Activated CD8-positive, alpha-beta memory T cell treated with anti-CD3 and anti-CD28 coated beads for 48 hours (primary cell): ENCODE measurements at regions not wholly inside any gene's neighbourhood (a gene's known extent, or its start where the extent isn't known, plus 50 kb on each side); places are given as distances from the start of the nearest gene placed in this dataset.

ENCODE experiments used
- DNase-seq, 3 experiments: peaks; one replicate each; pipeline ENCODE4 v3.0.0-alpha.2; 2020; ENCODE audit warnings: low read depth in 2 of 3, low spot score in 2 of 3

DNA sequence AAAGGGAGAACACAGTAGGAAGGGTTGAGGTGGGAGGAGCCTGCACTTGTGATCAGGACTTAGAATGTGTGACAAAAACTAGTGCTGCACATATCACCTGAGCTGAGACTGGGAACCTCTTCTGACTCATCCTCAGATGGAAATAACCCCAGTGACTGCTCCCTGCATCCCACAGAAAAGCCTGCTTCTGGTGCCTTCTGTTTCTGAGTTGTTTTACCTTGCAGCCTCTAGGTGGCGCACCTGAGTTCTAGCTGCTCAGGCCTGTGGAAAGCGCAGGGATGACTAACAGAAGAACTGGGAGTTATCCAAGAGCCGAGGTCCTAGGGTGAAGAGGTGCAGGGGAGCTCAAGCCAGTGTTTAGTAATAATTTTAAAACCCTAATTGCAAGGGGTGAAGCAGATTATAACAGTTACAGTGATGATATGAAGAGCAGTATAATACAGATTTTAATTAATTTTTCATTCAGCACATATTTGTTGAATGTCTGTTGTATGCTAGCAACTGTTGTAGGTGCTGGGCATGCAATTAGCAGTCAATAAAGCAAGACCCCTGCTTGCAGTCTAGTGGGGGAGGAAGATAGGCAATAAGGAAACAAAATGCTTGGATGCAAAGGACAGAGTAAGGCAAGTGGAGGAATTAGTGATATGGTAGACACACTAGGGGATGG, 302.5 kb downstream of the DHX35 start:
- peak in 2 of 3 experiments; percentile 3 to 9 for DNase-seq

DNA sequence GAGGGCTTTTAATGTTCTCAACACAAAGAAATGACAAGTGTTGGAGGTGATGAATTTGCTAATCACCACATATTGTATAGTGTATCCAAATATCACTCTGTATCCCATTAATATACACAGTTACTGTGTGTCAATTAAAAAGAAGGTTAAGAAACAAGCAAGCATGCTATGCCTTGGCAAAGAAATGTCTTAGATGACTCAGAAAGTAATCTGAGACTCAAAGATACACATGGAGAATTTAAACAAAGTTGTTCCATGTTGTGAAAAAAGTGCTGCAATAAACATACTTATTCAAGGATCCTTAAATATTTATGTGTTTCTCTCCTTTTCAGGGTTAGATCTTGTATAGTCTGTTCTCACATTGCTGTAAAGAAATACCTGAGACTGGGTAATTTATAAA, 300.9 kb downstream of the DHX35 start:
- no peak for DNase-seq

DNA sequence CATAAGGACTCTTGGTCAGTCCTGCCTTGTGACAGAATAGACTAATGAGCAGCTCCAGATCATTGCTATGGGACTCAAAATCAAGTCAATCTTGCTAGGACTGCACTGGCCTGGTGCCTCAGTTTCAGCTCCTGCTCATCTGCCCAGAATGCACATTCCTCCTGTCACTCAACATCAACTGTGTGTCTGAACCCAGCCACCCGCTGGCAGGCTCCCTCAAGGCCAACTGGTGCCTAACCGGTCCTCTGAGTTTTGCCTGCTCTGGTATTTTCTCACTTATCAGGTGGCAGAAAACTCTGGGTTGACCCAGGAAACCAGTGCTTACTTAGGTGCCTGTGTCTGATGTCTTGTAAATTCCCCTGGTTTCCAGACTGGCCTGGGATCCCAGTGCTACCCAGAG, 297.7 kb downstream of the DHX35 start:
- DNase-seq, result no peak

DNA sequence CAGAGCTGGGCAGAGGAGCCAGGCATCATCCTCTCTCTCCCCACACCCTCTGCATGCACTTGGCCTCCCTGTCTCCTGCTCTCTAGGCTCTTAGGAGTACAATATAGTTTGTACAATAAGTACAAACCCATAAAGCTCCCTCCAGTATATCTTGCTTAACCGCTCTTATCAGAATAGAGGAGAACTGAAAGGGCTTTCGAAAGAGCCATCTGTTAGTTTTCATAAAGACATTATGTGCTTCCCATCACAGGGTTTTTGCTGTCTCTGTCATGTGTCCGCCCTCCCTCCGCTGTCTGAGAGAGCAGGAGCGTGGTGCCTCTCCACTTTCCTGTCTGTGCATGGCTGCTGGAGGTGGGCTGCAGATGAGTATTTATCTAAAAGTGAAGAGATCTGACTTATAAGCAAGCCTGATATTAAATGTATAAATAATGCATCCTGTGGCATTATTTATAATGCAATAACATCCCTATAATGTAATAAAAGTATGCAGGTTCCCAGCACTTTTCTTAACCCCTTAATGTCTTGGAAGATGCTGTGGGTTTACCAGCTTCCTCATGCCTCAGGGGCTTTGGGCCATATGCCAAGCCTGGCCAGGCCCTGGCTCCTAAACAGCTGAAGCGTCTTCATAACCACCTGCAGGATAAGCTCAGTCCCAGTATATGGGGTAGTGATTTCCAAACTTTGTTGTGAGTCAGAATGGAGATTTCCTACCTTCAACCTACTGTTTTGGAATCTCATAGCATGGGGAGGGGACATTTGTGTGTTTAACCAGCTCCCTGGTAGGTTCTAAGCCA, 297.1 kb downstream of the DHX35 start:
- no peak for DNase-seq

DNA sequence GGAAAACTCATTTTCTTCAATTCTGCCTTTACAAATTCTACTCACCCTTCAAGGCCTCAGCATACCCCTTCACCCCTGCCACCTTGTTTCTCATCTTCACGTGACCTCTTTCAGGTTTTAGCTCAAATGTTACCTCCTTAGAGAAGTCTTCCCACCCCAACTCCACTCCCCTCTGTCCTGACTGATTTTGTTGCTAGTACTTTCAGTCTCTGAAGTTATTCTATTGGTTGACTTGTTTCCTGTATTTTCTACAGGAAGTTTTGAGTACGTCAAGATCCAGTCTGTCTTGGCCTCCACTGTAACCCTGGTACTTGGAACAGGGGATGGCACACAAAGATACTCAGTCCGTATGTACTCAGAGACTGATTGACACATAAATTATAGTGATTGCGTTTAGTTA, 296.1 kb downstream of the DHX35 start:
- DNase-seq, result no peak

DNA sequence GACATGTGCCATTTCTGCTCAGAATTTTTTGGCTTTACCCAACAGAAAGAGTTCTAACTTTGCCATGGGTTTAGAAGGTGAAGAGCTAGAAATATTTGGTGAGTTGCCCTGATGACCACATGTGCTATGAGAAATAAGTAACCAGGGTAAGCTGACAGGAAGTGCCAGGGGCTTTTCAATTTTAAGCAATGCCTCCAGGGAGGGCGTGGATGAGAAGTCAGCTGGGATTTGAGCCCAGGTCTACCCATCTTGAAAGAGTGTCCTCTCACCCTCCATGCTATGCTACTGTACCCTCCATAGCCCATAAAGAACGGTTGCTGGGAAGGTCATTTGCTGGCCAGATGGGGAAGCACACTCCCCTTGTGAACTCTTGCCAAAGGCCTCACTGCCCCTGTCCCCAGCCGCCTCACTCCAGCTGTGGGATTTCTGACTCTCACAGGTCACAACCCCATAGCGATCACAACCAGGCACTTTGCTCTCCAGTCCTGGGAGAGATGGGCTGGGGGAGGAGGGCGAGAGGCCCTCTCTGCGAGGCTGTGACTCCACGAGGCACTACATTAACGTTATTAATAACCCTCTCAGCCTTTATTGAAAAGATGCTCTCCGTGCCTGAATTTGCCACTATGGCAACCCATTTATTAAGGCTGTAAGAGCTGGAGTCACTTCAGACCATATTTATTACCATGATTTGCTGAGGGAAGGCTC, 291.1 kb downstream of the DHX35 start:
- no peak for DNase-seq

DNA sequence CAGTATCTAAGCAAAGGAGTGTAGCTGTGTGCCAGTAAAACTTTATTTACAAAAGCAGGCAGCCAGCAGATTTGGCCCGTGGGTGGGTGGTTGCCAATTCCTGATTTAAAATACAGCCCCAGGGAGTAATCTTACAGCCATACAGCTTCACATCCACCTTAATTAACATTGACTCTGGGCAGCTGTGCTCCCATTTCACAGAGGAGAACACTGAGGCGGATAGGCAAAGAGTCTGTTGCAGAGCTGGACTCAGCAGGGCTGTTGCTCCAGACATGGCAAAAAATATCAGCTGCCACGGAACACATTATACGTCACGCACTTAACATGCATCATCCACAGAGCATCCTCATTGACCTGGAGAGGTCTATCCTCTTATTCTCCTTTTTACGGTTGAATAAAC, 289.9 kb downstream of the DHX35 start:
- no peak for DNase-seq

DNA sequence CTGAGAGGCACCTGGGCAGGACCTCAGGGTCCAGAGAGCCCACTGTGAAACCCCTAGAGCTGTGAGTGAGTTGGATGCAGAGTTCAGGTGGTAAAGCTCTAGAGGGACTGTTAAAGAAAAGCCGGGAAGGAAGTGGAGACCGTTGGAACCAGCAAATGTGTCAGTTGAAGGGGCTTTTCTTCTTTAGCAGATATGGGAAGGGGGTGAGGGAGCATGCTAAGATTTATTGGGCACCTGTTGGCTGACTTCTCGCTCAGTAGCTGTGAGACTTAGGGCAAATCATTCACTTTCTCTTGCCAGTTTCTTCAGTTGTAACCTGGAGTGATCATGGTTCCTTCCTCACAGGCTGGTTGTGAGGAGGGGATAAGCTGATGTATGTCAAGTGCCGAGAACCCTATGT, 287.7 kb downstream of the DHX35 start:
- no peak for DNase-seq

DNA sequence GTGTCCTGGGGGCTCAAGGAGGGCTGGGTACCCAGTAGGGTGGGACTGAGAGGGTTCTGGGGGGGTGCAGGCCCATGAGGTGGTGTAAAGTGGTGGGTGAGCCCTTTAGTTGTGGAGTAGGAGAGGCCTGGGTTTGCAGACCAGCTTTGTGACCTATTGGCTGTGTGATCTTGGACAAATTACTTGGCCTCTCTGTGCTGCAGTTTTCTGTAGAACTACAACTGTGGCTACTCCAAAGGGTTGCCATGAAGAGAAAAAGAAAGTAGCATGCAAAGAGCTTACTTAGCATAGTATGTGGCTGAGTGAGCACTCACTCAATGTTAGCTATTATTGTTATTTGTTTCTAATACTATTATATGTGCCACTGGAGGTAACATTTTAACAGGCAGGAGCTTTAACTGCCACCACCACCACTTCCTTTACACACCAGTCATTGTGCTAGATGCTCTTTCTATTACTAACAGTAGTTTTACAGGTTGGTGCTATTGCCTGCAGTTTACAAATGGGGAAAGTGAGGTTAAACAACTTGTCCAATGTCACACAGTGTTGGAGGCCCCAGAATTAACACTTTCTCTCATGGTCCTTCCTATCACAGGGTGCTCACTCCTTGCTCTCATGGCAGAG, 286.8 kb downstream of the DHX35 start:
- DNase-seq, result no peak

DNA sequence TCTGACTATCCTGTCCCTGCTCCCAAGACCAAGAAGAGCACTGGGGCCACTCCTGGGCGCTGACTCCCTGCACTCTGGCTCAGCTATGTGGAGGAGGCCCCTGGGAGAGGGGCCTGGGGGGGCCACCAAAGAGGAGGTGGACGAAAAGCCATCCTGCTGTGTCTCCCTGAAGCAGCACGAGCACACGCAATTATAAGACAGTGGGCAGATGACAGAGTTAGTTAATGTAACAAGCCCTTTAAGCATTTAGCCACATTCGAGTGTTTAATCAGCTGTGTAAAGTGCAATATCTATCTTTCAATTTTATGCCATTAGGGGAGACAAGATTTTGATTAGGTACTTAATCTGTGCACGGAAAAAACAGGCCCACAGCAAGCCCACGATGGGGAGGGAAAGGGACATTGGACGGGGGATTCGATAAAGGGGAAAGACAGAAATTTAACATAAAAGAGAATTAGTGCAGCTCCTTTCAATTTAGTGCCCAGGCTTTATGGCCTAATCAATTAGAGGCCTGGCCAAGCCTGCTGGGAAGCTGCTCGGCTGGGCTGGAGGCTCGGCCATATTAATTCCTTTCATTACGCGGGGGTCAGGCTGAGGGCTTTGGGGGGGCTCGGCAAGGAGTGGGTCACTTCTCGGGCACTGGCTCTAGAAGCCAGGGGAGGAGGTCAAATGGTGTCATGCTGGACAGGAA, 286.2 kb downstream of the DHX35 start:
- DNase-seq, result no peak

DNA sequence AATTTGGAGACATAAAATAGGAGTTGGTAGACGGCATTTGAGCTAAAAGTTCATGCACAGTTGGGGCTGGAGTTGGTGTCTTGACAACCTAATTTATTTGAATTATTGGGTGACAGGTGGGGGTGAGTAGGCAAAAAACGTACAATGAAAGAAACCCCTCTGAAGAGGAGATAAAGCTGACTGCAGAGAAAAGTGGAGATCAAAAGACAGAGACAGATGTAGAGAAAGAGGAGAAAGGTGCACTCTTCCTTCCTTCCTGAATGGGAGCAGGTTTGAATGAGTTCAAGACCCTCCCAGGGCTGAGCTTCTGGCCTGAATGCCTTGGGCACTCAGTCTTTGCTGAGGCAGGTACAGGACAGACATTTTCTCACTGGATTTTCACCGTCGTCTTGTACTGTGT, 284.3 kb downstream of the DHX35 start:
- DNase-seq, result no peak

DNA sequence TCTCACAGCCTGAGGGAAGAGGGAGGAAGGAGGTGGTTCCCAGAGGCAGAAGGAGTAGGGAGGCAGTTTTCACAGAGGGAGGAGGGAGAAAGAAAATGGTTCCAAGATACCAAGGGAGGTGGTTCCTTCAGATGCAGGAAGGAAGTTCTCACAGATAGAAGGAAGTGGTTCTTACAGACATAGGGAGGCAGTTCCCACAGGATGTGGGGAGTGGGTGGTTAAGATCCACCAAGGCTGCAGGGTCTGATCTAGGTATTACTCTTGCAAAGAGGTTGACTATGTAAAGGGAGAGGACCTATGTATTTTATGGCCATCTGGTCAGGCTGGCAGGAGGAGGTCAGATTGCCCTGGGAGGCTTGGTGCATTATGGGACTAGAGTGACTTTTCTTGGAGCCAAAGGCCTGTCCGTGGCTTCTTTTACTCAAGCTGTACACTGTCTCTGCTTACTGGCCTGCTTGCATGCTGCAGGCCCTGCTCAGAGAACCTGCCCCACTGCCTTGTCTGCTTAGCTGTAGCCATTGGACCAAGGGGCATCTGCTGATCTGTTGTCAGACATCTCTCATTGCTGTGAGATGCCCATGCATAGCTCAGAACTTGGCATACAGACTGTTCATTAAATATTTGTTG, 283.7 kb downstream of the DHX35 start:
- DNase-seq, result no peak

DNA sequence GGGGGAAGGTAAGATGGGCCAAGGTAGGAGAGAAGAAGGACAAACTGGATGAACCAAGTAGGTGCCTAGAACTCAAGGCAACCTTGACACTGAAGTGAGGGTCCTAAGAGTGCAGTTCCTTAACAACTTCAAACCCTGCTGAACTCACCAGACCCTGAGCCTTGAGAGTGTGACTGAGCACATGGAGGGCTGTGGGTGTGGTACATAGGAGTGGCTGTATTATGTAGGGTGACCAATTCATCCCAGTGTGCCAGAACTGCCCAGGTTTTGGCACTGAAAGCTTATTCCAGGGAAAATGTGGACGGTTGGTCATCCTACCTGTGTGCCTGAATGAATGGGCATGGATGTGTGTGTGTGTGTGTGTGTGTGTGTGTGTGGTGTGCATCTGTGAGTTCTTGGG, 281.8 kb downstream of the DHX35 start:
- no peak for DNase-seq

DNA sequence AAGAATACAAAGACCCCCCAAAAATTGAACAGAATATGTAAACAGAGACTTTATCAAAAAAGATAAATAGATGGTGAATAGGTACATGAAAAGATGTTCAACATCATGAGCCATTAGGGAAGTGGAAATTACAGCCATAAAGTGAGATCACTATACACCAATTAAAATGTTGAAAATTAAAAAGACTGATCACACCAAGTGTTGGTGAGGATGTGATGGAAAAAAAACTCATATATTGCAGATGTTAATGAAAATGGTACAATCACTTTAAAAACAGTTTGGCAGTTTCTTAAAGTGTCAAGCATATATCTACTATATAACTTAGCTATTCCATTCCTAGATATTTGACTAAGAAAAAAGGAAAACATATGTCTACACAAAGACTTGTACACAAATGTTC, 280.5 kb downstream of the DHX35 start:
- no peak for DNase-seq

DNA sequence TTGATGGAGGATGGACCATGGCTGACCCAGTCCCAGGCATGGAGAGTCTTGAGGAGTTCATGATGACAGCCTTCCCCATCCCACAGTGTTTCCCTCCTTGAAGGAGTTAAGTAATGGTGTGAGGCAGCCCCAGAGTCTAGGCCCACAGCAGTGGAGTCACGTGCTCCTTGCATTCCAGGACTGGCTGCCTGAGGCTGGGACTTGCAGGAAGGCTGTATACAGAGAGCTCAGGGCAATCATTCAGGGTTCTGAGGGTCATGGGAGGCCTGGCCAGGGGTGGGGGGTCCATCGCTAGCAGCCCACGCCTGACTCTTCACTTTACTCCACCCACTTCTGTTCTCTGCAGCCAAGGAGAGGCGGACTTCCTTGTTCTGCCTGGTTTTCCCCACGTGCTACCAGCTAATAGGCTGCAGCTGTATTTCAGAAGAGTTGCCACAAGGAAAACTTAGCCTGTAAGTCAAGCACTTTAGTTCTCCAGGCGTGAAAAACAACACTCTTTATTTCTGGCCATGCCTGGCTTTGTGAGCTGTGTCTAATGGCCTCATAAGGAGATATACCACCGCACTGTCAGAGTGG, 272.5 kb downstream of the DHX35 start:
- no peak for DNase-seq

DNA sequence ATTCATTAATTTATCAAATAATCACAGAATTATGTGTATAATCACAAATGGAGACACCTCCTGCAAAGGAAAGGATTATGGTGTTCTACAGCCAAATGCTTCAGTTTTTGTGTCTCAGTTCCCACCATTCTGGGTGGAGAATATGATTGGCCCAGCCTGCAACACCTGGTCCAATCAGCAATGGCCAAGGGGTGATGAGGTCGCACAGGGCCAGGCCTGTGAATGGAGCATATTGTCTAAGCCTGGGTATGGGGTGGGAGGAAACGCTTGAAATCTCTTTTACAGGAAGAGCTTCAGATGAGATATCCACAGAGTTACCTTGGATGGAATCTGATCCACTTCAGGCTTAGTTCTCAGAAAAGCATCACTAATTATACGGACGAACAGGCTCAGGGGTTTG, 271.6 kb downstream of the DHX35 start:
- DNase-seq, result no peak

DNA sequence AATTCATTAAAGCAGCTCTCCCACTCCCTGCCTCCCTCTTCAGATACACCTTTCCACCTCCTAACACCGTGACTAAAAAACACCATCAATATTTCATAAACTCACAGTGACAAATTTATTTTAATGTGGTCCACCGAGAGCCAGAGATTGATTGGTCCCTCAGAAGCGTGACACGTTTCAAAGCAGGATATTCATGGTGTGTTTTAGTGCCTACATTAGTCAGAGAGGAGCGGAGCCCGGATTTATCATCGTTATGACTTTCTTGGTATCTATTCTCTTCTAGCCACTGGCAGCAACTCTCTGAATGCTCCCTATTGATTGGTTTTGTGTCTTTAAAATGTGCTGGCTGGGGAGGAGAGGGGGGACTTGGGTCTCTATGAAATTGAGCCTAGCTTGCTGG, 265.3 kb downstream of the DHX35 start:
- DNase-seq, result no peak

DNA sequence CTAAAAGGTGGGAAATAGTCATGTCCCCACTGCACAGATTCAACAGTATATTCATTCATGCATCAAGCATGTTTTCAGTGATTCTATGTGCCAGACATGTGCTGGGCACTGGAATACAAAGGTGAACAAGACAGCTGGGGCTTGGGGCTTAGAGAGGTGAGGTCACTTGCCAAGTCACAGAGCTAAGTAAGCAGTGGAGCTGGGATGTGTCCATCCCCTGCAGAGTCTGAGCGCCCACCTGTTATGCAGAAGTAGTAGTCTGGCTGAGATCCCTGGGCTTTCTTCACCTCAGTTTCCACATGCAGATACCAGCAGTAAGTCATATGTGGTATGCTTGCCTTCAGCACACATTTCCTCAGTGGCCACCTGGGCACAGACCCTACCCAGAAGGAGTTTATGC, 263.8 kb downstream of the DHX35 start:
- no peak for DNase-seq

DNA sequence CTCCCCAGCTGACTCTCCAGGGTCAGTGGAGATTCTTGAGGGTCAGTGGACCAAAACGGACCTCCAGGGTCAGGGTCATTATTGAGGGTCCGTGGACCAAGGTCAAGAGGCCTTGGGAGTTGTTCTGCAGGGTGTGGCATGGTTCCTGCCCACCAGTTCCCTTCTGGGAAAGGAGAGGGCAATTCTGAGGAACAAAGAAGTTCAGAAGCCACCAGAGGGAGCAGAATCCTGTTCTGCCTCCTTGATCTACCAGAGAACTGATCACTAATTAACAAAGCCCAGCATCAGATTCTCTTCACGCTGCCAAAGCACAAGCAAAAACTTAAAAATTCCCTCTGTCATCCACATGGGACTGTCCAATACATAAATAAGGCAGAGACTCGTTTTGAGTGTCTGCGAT, 263.4 kb downstream of the DHX35 start:
- DNase-seq, result no peak

DNA sequence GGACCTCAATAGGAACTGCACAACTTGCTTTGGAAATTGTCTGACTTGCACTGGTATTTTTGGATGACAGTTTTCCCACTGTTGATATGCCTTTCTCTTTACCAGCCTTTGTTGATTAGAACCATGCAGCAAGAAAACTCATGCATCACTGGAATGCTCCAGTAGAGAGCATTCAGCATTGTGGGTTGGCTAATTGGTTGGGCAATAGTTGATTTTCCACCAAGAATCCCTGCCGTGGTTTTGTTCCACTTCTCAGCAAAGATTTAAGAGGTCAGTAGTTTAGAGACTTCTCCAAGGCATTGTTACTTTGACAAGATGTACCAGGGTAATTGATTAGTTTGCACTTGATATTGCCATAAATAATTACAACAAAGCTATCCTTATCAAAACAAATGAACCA, 260.0 kb downstream of the DHX35 start:
- no peak for DNase-seq

DNA sequence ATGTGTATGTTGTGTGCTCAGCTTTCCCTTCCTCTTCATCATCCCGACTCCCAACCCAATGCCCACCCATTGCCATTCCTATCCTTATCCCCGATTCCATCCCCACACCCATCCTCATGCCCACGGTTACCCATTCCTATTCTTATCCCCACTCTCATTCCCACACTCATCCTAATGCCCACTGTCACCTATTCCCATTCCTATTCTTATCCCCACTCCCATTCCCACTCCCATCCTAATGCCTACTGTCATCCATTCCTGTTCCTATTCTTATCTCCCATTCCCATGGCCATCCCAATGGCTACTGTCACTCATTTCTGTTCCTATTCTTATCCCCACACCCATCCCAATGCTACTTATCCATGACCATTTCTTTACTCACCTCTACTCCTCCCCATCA, 254.1 kb downstream of the DHX35 start:
- DNase-seq, result no peak
